Endothelial cell of umbilical vein (primary cell): ENCODE measurements at regions not wholly inside any gene's neighbourhood (a gene's known extent, or its start where the extent isn't known, plus 50 kb on each side); places are given as distances from the start of the nearest gene placed in this dataset.

Source experiments
- EZH2 ChIP-seq: IDR thresholded peaks from 2 replicates; pipeline ENCODE4 v1.6.1; 2012; ENCODE audit warnings: borderline replicate concordance, low read depth, mild to moderate bottlenecking, moderate library complexity, low read length, inconsistent platforms; ENCODE audit not compliant: severe bottlenecking
- JUN ChIP-seq: IDR thresholded peaks from 2 replicates; pipeline ENCODE4 v1.6.1; 2011; ENCODE audit warnings: borderline replicate concordance, low read depth; ENCODE audit not compliant: insufficient read length, insufficient read depth
- POLR2A ChIP-seq: IDR thresholded peaks from 2 replicates; pipeline ENCODE4 v1.6.1; 2012; ENCODE audit warnings: low read depth, mild to moderate bottlenecking, control low read depth, low read length
- POLR2AphosphoS5 ChIP-seq: IDR thresholded peaks from 2 replicates; pipeline ENCODE4 v1.6.1; 2012; ENCODE audit warnings: low read depth, mild to moderate bottlenecking, control low read depth, low read length, moderate library complexity; ENCODE audit not compliant: insufficient read depth
- TF ChIP-seq, protein P1 (sequence below), 2 donors: IDR thresholded peaks; 1 replicate in 1 of 2; 2 replicates in 1 of 2; pipeline ENCODE4 v1.5.1; 2011; ENCODE audit warnings: low read length in 2 of 2, mild to moderate bottlenecking in 2 of 2, moderate library complexity in 2 of 2, control low read depth in 1 of 2, inconsistent platforms in 1 of 2, low read depth in 1 of 2; ENCODE audit not compliant: insufficient read depth in 1 of 2; ENCODE audit errors: extremely low read depth in 1 of 2
- TF ChIP-seq, protein P2 (sequence below): IDR thresholded peaks from 2 replicates; pipeline ENCODE4 v1.6.1; 2011; ENCODE audit not compliant: insufficient read depth, insufficient read length

DNA sequence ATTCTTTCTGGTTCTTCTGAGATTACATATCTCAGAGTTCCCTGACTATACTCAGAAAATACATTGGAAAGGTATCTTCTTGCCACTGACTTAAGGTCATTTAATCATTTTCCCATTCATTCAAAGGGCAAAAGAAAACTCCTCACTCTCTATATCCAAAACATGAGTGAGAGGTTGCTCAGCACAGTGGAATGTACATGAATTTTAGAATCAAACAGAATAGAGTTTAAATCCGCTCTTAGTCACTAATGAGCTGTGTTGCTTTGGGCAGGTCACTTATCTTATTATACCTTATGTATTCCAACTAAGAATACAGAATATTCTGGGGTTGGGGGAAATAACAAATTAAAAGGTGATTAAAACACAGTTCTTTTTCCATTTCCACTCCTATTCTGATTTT, 452.6 kb upstream of the KLF12 start:
- TF ChIP-seq, protein P1, sequence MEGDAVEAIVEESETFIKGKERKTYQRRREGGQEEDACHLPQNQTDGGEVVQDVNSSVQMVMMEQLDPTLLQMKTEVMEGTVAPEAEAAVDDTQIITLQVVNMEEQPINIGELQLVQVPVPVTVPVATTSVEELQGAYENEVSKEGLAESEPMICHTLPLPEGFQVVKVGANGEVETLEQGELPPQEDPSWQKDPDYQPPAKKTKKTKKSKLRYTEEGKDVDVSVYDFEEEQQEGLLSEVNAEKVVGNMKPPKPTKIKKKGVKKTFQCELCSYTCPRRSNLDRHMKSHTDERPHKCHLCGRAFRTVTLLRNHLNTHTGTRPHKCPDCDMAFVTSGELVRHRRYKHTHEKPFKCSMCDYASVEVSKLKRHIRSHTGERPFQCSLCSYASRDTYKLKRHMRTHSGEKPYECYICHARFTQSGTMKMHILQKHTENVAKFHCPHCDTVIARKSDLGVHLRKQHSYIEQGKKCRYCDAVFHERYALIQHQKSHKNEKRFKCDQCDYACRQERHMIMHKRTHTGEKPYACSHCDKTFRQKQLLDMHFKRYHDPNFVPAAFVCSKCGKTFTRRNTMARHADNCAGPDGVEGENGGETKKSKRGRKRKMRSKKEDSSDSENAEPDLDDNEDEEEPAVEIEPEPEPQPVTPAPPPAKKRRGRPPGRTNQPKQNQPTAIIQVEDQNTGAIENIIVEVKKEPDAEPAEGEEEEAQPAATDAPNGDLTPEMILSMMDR (IDR thresholded peaks at IDR 0.05; ENCODE audit: extremely low read depth in 1 of 2, insufficient read depth in 1 of 2, low read depth in 1 of 2, low read length in 2 of 2), result no peak
- TF ChIP-seq EZH2 (no peak), POLR2AphosphoS5 (no peak), JUN (no peak), POLR2A (no peak)
- TF ChIP-seq, protein P2, sequence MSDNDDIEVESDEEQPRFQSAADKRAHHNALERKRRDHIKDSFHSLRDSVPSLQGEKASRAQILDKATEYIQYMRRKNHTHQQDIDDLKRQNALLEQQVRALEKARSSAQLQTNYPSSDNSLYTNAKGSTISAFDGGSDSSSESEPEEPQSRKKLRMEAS, result no peak
